NK-92 treated with Interleukin-12 subunit alpha and Interleukin-12 subunit beta, amount 100 ng/mL, for 24 hours (cell line): ENCODE measurements at regions not wholly inside any gene's neighbourhood (a gene's known extent, or its start where the extent isn't known, plus 50 kb on each side); places are given as distances from the start of the nearest gene placed in this dataset.
"Not testable (repeated sequence)": the region's sequence is repeated elsewhere in the genome, so short reads cannot be mapped to it uniquely, and the experiment has no call there.

Experiments used
- DNase-seq: peaks from one replicate; lab custom pipeline; 2025; lab: John Stamatoyannopoulos, UW

DNA sequence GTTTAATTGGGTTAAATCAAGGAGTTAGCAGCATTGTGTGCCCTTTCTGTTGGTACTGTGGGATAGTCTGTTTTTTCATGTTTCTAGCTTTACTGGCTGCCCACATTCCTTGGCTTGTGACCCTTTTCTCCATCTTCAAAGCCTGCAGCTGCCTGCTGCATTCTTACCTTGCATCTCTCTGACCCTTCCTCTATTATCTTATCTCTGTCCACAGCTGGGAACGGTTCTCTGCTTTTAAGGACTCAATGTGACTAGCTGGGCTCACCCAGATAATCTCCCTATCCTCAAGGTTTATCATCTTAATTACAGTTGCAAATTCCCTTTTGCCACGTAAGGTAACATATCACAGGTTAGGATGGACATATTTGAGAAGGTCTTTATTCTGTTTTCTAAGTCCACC lies 199.7 kb downstream of the KCNS3 start:
- no peak for DNase-seq

DNA sequence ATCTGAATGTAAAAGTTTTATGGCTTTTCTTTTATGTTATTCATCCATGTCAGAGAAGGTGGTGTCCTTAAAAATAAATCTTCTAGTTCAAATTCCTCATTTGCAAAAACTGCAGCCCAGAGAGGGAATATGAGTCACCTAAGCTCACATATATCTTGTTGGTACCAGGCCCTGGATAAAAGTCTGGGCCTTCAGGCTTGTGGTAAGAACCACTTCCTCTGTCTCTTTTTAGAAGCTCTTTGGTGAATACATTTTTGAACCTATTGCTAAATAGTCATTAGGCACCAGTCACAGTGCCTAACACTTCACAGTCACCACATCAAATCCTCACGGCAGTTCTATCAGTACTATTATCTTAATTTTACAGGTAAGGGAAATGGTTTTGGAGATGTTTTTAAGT lies 199.2 kb downstream of the KCNS3 start:
- peak; percentile 9 for DNase-seq

DNA sequence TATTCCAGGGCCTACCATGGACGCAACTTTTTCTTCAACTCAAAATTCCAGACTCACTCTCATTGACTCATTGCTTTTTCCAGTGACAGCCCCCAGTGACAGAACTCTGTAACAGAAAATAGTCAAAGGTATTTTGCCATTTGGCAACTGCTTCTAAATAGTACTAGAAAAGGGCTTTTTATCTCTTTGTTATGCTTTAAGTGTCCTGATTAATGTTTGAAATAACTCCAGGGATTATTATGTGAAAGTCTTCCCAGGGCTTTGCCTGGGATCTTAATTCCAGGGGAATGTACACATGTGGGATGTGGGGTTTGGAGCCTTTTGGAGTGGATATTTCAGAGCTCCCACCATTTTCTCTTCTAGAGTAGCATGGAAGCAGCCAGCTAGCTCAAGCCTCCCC lies 198.8 kb downstream of the KCNS3 start:
- DNase-seq: no peak

DNA sequence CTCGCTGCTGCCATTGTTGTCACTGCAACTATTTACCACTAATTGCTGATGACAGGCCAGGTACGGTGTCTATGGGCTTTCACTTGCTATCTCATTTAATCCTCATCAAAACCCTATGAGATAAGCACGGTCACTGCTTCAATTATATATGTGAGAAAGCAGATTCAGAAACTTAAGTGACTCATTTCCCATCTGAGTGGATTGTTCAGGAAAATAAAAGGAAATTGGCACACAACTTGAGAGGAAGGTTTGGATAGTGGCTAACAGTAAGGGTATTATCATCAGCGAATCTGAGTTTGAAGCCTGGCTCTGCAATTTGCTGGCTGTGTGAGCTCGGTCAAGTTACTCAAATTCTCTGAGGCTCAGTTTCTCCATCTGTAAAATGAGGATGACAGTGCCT lies 196.0 kb downstream of the KCNS3 start:
- DNase-seq: no peak

DNA sequence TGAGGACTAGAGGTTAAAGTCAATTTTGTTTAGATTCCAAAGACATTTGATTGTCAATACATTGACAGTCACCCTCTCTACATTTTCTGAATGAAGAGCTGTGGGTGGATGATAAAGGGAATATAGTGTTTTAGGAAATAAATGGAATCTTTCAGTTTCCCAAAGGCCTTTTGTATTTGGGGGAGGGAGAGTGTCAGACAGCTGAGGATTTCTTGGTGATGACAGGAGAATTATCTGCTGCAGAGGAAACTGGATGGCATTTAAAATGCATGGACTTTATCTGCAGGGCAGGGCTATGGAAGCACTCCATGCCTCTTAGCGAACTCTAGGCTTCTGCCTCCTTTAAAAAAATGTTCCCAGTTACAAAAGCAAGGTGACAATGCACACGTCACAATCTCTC lies 195.1 kb downstream of the KCNS3 start:
- DNase-seq: no peak

DNA sequence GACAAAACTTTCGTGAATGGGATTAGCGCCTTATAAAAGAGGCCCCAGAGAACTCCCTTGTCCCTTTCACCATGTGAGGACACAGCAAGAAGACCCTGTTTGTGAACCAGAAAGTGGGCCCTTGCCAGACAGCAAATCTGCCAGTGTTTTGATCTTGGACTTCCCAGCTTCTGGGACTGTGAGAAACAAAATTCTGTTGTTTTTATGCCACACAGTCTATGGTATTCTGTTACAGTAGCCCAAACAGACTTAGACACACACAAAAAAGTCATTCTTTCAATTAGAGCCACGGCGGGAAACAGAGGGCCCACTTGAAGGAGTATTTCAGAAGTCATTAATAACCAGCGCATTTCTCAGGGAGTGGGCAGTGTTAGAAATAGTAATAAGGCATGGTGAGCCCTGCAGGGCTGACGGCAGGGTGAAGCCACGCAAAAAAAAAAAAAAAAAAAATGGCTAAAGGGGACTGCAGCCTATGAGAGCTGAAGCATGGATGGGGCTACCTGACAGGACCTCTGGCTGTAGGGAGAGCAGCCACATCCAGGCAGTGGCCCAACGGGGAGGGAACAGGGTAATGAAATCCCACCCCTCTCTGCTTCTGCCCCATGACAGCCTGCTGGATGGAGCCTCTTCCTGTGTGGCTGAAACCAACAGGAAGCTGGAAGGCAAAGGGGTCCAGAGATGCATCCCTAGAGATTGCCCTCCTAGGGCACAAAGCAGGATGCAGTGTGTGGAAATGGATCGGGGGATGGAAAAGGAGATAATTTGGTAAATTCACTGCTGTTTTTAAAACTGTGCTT lies 189.3 kb downstream of the KCNS3 start:
- no peak for DNase-seq

DNA sequence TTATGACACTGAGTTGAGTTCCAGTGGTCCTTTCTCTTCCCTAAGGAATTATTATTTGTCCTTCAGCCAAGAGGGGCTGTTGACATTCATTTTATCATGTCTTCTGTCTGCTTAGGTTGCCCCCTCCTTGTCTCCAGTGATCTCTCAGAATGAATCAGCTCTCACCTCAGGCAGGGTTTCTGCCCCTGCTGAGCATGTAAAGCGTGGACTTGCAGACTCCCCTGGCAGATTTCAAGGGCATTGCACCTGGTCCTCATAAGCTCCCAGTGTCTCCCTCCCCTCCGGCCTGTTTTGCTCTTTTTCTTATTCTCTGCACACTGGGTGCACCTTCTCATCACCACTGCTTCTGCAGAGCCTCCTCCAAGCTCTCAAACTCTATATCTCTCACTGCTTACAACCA lies 188.4 kb downstream of the KCNS3 start:
- no peak for DNase-seq

DNA sequence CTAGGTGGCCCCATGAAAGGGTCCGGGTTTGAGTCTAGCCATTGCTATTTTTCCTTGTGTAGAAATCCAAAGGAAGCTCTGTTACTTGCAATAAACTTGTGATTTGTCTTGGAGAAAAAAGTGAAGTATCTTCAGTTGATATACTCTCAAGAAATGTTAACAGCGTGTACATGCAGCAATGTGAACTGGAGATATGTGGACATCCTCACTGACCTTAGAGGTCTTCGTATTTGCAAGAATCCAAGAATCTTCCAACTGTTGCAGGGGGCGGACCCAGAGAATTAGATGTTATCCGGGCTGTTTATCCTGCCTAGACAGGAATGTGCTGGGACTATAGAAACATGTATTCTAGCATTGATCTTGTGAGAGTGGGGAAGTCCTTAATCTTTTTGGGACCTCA lies 187.6 kb downstream of the KCNS3 start:
- no peak for DNase-seq

DNA sequence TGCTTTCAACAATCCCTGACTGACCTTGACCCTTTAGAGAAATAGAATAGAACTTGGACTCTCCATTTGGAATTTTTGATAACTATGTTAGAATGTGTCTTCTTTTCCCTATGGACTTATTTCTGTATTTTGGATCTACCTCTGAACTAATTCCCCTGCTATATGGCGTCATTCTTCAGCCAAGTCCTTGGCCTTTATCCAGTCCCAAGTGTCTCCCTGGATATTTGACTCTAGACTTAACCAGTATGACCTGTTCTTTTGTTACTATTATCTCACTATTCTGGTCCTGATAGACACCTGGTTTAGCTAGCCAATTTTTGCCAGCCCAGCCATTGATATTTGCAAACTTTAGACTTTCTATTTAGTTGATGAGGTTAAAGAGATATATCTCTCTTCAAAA lies 186.8 kb downstream of the KCNS3 start:
- DNase-seq: no peak

DNA sequence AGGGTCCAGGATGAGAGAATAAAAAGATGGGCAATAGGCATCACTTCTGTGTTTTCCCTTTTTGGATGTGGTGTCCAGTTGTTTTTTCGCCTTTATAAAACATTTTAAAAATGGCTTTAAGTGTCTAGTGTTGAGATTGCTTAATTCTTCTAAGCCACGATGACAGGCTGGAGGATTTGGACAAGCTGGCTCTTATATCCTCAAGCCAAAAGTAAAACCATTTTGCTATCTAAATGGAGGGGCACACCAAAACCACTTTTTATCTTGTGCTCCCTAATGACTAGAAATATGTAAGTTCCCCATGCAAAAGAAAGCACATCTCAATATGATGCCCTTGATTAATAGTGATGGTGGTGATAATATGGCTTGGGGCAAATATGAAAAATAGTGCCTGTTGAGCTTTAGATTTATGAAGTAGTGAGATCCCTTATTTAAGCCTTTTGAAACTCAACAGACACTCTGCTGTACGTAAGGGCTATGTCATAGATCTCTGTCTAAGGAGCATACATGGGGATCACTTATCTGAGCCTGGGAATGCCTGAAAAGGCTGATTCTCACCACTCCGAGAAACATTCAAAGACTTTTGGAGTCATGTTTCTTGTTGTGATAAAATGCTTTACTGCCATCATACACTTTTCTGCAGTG lies 185.5 kb downstream of the KCNS3 start:
- no peak for DNase-seq

DNA sequence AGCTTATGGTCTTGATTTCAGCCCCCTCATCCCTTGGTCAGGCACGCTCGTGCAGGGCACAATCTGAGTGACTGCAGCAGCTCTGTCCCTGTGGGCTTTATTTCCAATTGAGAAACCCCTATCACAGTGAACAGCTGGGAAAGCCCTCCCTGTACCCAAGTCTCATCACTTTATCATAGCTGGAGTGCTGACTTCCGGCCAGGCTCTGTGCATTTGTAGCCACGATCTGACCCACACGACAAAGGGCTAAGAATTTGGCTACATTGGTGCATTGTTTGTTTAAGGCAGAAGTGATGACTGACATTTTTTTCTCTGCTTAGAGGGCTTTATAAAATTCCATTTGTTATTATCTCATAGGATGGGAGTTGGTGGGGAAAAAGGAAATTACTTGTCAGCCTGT lies 184.4 kb downstream of the KCNS3 start:
- no peak for DNase-seq

DNA sequence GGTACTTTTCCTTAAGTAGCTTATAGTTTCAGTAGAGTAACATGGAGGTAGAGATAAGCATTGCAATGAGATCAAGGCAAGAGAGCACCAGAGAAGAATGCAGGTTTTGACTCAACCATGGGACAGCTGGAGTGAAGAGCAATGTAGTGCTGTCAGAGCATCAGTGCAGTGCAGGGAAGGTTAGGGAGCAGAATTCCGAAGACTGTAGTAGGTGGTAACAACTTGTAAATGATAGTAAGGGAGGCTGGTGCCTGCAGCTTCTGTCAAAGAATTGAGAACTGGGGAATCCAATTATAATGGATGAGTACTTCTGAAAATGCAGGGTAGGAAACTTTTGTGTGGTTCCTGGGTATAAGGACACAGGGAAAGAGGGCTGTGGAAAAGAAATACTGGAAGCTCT lies 183.2 kb downstream of the KCNS3 start:
- DNase-seq: no peak

DNA sequence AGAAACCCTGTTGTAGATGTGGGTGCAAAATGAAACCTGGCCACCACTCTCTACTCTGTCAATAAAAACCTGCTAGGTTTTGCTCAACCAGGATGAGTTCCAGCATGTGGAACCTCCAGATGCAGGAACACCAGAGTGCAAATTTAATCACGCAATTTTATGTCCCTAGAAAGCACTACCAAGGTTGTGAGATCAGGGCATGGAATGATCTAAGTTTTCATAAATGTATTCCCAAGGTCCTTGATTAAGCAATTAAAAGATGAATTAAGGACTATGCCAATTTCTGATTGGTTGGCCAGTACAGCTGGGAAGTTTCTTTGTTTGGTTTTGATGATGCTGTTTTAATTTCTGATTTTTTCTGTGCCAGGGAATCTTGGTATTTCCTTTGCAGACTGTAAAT lies 179.2 kb downstream of the KCNS3 start:
- DNase-seq: no peak

DNA sequence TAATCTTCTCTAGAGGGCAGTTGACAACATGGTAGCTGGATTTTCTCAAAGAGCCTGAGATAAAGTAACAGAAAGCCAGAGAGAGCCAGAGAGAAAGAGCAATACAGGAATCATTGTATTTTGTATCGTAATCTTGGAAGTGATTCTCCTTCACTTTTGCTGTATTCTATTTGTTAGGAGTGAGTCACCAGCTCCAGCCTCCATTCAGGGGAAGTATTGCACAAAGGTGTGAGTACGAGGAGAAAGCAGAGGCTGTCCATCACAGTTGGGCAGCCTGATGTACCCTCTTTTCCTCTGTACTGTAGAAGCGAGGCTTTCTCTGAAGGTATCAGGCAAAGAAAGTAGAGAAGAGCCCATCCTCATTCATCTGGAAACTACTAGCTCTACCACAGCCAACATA lies 176.8 kb downstream of the KCNS3 start:
- DNase-seq: no peak

DNA sequence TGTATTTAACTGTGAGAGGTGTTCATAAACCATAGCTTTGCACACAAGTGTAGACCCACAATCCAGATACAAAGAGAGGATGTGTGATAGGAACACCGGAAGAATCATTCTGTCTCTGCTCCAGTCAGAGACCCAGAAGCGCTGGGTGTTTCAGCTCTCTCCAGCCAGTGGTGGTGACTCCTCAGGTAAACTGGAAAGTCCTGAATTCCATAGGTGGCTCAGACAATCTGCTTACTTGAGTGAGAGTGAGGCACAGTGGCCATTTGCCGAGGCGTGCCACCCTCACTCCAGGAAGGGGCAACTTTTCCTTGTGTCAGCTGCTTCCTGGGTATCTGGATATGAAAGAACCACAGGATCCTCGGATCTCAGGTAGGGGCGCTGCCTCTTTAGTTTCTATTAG lies 171.5 kb downstream of the KCNS3 start:
- DNase-seq: no peak

DNA sequence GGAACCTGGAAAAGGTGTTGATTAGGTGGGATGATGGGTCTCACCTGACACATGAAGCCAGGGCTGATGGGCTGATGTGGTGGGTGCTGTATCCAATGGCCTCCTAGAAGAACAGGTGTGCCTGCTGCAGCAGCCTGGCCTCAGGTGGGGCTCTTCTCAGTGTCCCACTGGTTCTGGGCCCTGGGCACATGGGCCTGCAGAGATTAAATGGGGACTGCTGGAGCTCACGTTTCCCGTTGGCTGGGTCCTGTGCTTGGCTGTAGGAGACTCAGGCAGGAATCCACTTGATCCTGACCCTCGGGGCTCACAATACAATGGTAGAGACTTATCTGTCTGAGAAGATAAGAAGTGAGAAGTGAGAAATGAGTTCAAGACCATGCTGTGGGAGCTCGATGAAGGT lies 170.9 kb downstream of the KCNS3 start:
- no peak for DNase-seq

DNA sequence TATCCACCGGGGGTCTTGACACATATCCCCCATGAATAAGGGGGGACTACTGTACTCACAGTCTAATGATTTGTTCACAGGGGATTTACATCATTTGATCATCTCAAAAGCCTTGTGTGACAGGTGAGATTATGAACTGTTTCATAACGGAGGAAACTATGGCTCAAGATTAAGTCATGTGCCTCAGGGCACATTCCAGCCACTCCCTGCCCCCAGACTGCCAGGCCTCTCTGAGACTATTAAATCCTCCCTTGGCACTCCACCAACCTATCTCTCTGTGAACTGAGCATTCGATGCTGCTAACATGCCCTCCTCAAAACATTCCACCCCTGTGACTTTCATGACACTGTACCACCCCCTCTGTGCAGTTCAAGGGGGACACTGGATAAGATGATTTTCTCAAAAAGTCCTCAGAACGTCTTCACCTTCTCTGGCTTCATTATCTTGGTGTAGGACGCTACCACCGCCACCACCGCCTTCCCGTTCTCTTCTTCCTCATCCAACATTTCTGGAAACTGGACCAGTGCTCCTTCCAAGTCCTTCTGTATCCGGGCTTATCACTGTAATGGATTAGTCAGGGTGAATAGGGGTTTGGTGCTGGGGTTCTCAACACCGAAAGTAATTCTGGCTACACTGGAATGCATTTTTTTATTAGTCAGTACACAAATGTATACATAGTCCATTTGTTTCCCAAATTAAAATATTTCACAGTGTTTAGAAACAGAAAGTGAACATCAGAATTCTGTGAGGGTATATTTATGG lies 169.6 kb downstream of the KCNS3 start:
- no peak for DNase-seq

DNA sequence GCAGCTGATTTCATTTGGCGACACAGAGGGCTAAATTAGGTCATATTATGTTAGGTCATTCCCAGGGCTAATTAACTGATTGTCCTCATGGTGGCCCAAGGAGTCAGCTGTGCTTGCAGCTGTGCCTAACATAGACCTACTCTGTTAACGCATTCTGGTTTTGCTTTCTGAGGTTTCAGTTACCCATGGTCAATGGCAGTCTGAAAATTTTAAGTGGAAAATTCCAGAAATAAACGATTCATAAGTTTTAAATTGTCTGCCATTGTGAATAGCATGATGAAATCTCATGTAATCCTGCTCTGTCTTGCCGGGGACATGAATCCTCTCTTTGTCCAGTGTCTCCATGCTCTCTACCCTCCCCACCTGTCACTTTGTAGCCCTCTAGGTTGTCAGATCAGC lies 168.7 kb downstream of the KCNS3 start:
- no peak for DNase-seq

DNA sequence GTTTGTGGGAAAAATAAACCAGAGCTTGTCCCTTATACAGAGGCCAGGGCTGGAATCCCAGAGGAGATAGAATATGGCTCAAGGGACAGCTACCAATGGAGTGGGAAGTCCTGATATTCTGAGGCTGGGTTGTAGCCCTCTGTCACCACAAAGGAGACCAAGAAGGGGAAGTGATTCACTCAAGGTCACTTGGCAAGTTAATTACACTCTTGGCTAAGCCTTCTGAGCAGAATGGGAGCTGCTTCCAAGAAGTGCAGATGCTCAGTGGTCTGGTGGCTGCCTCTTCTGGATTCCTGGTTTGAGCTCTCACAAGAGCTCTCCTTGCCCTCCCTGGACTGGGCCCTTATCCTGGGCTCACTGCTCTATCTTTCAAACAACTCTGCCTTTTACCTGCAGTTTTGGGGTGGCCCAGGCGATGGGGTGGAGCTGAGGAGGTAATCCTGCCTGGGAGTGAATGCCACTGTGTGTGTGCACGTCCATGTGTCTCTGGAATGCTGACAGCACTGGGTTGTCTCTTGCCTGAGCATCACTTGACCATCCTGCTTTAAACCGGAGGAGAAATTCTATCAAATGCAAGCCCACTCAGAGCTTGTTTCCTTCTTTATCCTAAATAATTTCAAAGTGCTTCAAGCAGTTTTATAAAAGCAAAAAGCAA lies 168.2 kb downstream of the KCNS3 start:
- DNase-seq: no peak

DNA sequence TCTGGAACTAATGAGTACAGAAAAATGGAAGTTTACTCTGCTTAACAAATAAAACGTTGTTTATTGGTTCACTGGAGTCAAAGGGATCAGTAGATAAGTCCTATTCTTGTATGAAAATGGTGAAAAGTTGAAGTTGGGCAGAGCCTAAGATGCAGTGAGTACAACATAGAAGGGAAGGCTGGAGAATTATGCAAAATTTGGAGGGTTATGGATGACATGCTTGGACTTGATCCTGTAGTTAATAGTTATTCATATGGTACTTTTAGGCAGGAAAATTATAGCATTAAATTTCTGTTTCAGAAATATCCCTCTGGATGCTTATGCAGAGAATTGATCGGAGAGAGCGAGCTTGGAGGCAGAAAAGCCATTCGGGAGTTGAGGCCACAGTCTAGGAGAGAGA lies 167.6 kb downstream of the KCNS3 start:
- DNase-seq: no peak

DNA sequence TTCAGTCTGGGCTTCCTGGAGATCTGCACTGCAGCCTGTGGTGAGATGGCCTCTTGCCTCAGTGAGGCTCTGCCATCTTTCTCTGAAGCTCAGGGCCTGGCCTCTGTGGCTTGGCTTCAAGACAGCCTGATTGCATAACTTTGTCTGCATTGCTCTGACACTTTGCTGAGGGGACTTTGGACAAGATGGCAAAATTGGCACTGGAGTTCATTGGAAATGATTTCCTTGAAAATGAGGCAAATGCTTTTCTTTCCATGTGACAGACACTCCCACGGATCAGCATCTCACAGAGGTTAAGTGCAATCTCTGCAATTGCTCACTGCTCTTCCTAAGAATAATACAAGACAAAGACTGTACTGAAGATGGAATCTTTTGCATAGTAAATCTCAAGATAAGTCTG lies 166.8 kb downstream of the KCNS3 start:
- no peak for DNase-seq

DNA sequence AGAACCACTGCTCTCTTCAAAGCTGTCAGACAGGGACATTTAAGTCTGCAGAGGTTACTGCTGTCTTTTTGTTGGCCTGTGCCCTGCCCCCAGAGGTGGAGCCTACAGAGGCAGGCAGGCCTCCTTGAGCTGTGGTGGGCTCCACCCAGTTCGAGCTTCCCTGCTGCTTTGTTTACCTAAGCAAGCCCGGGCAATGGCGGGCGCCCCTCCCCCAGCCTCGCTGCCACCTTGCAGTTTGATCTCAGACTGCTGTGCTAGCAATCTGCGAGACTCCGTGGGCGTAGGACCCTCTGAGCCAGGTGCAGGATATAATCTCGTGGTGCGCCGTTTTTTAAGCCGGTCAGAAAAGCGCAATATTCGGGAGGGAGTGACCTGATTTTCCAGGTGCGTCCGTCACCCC lies 138.9 kb downstream of the KCNS3 start:
- not testable (repeated sequence) for DNase-seq

DNA sequence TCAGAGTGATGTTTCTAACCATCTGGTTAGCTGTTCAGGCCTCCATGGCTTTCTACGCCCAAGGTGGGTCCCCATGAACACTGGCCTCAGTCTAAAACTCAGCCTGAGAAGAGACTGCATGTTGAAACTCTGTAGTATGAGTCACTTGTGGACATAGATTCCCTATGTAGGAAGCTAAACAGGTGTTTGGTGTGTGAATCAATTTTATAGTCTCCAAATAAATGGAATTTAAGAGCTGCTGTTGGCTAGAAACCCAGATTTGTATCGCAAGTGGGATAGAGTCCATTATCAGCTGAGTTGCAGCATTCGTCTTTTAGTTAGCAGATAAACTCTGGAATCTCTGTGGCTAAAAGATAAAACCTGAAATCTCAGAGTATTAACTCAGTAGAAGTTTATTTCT lies 131.4 kb downstream of the KCNS3 start:
- DNase-seq: no peak
